ENCODE measurements at regions not wholly inside any gene's neighbourhood (a gene's known extent, or its start where the extent isn't known, plus 50 kb on each side); places are given as distances from the start of the nearest gene placed in this dataset.
A peak's percentile ranks its signal among the peaks of the same experiment; 100 is the strongest.

DNA sequence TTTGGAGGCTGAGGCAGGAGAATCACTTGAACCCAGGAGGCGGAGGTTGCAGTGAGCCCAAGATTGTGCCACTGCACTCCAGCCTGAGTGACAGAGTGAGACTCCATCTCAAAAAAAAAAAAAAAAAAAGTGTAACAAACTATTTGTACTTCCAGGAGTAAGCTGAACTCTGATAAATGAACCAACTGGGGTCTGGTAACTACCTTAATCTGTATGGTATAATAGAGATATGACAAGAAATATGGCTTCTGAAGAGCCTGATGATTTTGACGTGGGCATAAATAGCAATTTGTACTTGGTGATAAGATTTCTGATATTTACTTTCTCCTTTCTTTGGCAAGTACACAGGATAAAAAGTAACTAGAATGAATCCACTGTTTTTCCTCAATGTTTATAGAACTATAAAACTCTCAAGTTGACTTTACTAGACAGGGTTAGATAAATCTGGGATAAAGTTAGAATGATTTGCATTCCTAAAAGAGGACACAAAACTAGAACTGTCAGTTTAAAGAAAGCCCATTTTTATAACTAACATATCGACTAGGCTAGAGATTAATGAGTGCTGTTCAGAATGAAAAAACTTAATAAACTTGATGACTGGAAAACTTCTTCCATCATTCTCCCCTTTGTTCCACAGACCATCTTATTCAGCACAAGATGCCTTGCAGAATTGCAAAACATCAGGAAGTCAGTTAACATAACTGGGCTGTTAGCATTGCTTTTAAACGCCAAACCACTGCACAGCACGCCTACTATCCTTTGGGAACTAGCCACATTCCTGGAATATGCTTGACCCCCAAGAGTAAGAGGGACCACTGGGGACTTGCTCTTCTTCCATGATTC lies 51.5 kb upstream of the EDARADD start:
- DNase-seq (ENCODE audit: extremely low read depth in 1 of 4, low spot score in 3 of 4), result no peak
- no TSS peak for BruUV-seq (replicated peaks)
- no peak overlapping the region for H3K27ac ChIP-seq (ENCODE audit: extremely low read depth, low read depth, low read length)
- ChIA-PET POLR2A (interaction anchor here (0.6 to 2.2 kb wide), 3 partner anchors 8 to 41 kb away, joined by 3 to 5 read pairs (median 3); no protein-coding TSS in a partner anchor), CTCF (ENCODE audit: low intra/inter-chr PET ratio) (no interaction called here)
- H3K36me3 ChIP-seq (ENCODE audit: control insufficient read depth, insufficient read depth, low read length), result no peaks in the 10 kb centered on the region
- in situ Hi-C loops (cut with MboI), result no loop called here
- FAIRE-seq, result no peak
- peaks cover under 1 to 6% of the 10 kb centered on the region in 2 experiments; a peak in 3 of 5 replicates for H3K4me1 ChIP-seq (replicated peaks in 1 of 2; ENCODE audit: control insufficient read depth in 2 of 2, insufficient read depth in 2 of 2, low read length in 2 of 2)
- no peak overlapping the region for H3K4me2 ChIP-seq (ENCODE audit: insufficient read depth, low read length)
- H2AFZ ChIP-seq (ENCODE audit: low read depth, low read length), result peak overlapping the region; percentile 25
- no peaks in the 10 kb centered on the region for H3K27me3 ChIP-seq (ENCODE audit: control insufficient read depth in 2 of 2, insufficient read depth in 2 of 2, low read length in 2 of 2)
- no peak for ATAC-seq
- no peaks in the 10 kb centered on the region for H3K9me3 ChIP-seq (replicated peaks; ENCODE audit: control insufficient read depth, insufficient read depth, low read depth, low read length)
- no peaks in the 10 kb centered on the region for H4K20me1 ChIP-seq (replicated peaks; ENCODE audit: control insufficient read depth, insufficient read depth, low read length)
- no peak overlapping the region for H3K9ac ChIP-seq (ENCODE audit: insufficient read depth in 1 of 2, low read depth in 2 of 2, low read length in 2 of 2)
- no peak overlapping the region for H3K4me3 ChIP-seq
- H3K9me1 ChIP-seq (ENCODE audit: control insufficient read depth, insufficient read depth, low read length), result no peaks in the 10 kb centered on the region
- WGBS (ENCODE audit: insufficient coverage, low coverage, missing lambda C conversion rate), result 37% methylated on average over 5 of the region's 5 CpGs
- H3K79me2 ChIP-seq (ENCODE audit: control insufficient read depth, insufficient read depth, low read length), result no peaks in the 10 kb centered on the region
- intact Hi-C loops (cut with micrococcal nuclease), result no loop called here
- no peak for TF ChIP-seq TBP (optimal IDR thresholded peaks at IDR 0.05; ENCODE audit: low read depth, low read length)
- TF ChIP-seq KAT8 (IDR thresholded peaks at IDR 0.05; ENCODE audit: low read depth), result no peak
- 0 out of 2 replicates have a peak, but pooled peaks have one; percentile 22 for TF ChIP-seq TEAD4 (IDR thresholded peaks at IDR 0.05; ENCODE audit: low read length)
- no peak for TF ChIP-seq TEAD4 (CRISPR knock-in tag; IDR thresholded peaks at IDR 0.05; ENCODE audit: borderline replicate concordance)
- TF ChIP-seq, protein P1, sequence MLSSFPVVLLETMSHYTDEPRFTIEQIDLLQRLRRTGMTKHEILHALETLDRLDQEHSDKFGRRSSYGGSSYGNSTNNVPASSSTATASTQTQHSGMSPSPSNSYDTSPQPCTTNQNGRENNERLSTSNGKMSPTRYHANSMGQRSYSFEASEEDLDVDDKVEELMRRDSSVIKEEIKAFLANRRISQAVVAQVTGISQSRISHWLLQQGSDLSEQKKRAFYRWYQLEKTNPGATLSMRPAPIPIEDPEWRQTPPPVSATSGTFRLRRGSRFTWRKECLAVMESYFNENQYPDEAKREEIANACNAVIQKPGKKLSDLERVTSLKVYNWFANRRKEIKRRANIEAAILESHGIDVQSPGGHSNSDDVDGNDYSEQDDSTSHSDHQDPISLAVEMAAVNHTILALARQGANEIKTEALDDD (IDR thresholded peaks at IDR 0.05), result 0 out of 2 replicates have a peak, but pooled peaks have one; percentile 29
- peak; percentile 25 for TF ChIP-seq CBFA2T3 (IDR thresholded peaks at IDR 0.05)
- TF ChIP-seq, protein P2, sequence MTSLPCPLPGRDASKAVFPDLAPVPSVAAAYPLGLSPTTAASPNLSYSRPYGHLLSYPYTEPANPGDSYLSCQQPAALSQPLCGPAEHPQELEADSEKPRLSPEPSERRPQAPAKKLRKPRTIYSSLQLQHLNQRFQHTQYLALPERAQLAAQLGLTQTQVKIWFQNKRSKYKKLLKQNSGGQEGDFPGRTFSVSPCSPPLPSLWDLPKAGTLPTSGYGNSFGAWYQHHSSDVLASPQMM (CRISPR knock-in tag; IDR thresholded peaks at IDR 0.05), result no peak
- TF ChIP-seq, protein P3, sequence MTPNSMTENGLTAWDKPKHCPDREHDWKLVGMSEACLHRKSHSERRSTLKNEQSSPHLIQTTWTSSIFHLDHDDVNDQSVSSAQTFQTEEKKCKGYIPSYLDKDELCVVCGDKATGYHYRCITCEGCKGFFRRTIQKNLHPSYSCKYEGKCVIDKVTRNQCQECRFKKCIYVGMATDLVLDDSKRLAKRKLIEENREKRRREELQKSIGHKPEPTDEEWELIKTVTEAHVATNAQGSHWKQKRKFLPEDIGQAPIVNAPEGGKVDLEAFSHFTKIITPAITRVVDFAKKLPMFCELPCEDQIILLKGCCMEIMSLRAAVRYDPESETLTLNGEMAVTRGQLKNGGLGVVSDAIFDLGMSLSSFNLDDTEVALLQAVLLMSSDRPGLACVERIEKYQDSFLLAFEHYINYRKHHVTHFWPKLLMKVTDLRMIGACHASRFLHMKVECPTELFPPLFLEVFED (CRISPR knock-in tag; conservative IDR thresholded peaks at IDR 0.05), result no peak
